ENCODE measurements at regions not wholly inside any gene's neighbourhood (a gene's known extent, or its start where the extent isn't known, plus 50 kb on each side); places are given as distances from the start of the nearest gene placed in this dataset.

GRCh38 chr7:69482676-69483075 is 115.6 kb upstream of the AUTS2 start:
- Histone ChIP-seq H3K4me2 (ENCODE audit: low read length, poor library complexity, severe bottlenecking) (no peak overlapping the region), H3K9me3 (ENCODE audit: control insufficient read depth, low read length) (no peaks in the 10 kb centered on the region), H2BK15ac (ENCODE audit: low read depth, poor library complexity, severe bottlenecking) (no peak overlapping the region), H3K27me3 (ENCODE audit: control insufficient read depth in 1 of 2, insufficient read depth in 1 of 2, low read length in 2 of 2) (peaks cover 0 to 2% of the 10 kb centered on the region in 2 experiments), H3K79me1 (replicated peaks; ENCODE audit: low read length, poor library complexity, severe bottlenecking) (no peaks in the 10 kb centered on the region), H2AFZ (ENCODE audit: low read depth, low read length) (no peak overlapping the region), H2BK12ac (ENCODE audit: low read length in 2 of 2) (no peak overlapping the region), H2BK5ac (ENCODE audit: low read depth, low read length, poor library complexity, severe bottlenecking) (no peak overlapping the region), H3K27ac (ENCODE audit: low read length, poor library complexity, severe bottlenecking) (no peak overlapping the region), H3K23ac (ENCODE audit: low read length in 2 of 2) (no peak overlapping the region), H4K8ac (ENCODE audit: low read length) (no peak overlapping the region), H3K4me1 (ENCODE audit: control insufficient read depth, insufficient read depth, low read depth, low read length) (no peaks in the 10 kb centered on the region), H2AK5ac (ENCODE audit: low read length, severe bottlenecking) (no peak overlapping the region), H3K14ac (ENCODE audit: low read length in 2 of 2) (no peak overlapping the region), H3K4me3 (ENCODE audit: insufficient read depth in 1 of 2, low read depth in 1 of 2, low read length in 2 of 2) (no peak overlapping the region), H3K9ac (ENCODE audit: low read length) (no peak overlapping the region), H2BK120ac (ENCODE audit: low read depth, low read length) (no peak overlapping the region), H3K4ac (ENCODE audit: low read depth in 1 of 2, low read length in 2 of 2) (no peak overlapping the region), H3K36me3 (ENCODE audit: control insufficient read depth in 1 of 2, insufficient read depth in 2 of 2, low read depth in 1 of 2, low read length in 2 of 2) (no peaks in the 10 kb centered on the region), H4K91ac (ENCODE audit: low read length) (no peak overlapping the region), H3K18ac (ENCODE audit: low read depth in 1 of 2, low read length in 2 of 2) (no peak overlapping the region)
- 92% methylated on average over 18 of the region's 18 CpGs for WGBS
- DNase-seq, result no peak

- Histone ChIP-seq H3K14ac (ENCODE audit: low read length in 2 of 2) (no peak overlapping the region), H3K4me2 (ENCODE audit: low read length, poor library complexity, severe bottlenecking) (no peak overlapping the region), H4K91ac (ENCODE audit: low read length) (no peak overlapping the region), H4K8ac (ENCODE audit: low read length) (no peak overlapping the region), H2BK5ac (ENCODE audit: low read depth, low read length, poor library complexity, severe bottlenecking) (no peak overlapping the region), H3K36me3 (ENCODE audit: control insufficient read depth in 1 of 2, insufficient read depth in 2 of 2, low read depth in 1 of 2, low read length in 2 of 2) (no peaks in the 10 kb centered on the region), H3K18ac (ENCODE audit: low read depth in 1 of 2, low read length in 2 of 2) (no peak overlapping the region), H3K4me1 (ENCODE audit: control insufficient read depth, insufficient read depth, low read depth, low read length) (no peaks in the 10 kb centered on the region), H2AFZ (ENCODE audit: low read depth, low read length) (no peak overlapping the region), H3K27me3 (ENCODE audit: control insufficient read depth in 1 of 2, insufficient read depth in 1 of 2, low read length in 2 of 2) (no peaks in the 10 kb centered on the region), H3K79me1 (replicated peaks; ENCODE audit: low read length, poor library complexity, severe bottlenecking) (no peaks in the 10 kb centered on the region), H3K4ac (ENCODE audit: low read depth in 1 of 2, low read length in 2 of 2) (no peak overlapping the region), H3K23ac (ENCODE audit: low read length in 2 of 2) (no peak overlapping the region), H2AK5ac (ENCODE audit: low read length, severe bottlenecking) (no peak overlapping the region), H2BK12ac (ENCODE audit: low read length in 2 of 2) (no peak overlapping the region), H3K4me3 (ENCODE audit: insufficient read depth in 1 of 2, low read depth in 1 of 2, low read length in 2 of 2) (no peak overlapping the region), H3K9ac (ENCODE audit: low read length) (no peak overlapping the region), H2BK120ac (ENCODE audit: low read depth, low read length) (no peak overlapping the region), H3K27ac (ENCODE audit: low read length, poor library complexity, severe bottlenecking) (no peak overlapping the region), H2BK15ac (ENCODE audit: low read depth, poor library complexity, severe bottlenecking) (no peak overlapping the region), H3K9me3 (ENCODE audit: control insufficient read depth, low read length) (no peaks in the 10 kb centered on the region)
- DNase-seq, result no peak
- WGBS, result no CpG with 5 or more reads among the region's 3 CpGs
Measured at GRCh38 chr7:69489533-69489932, 108.7 kb upstream of the AUTS2 start.

- Histone ChIP-seq H3K9me3 (ENCODE audit: control insufficient read depth, low read length) (peaks cover 5% of the 10 kb centered on the region), H3K4me1 (ENCODE audit: control insufficient read depth, insufficient read depth, low read depth, low read length) (peaks cover 2% of the 10 kb centered on the region), H3K4me3 (ENCODE audit: insufficient read depth in 1 of 2, low read depth in 1 of 2, low read length in 2 of 2) (no peak overlapping the region), H2BK5ac (ENCODE audit: low read depth, low read length, poor library complexity, severe bottlenecking) (no peak overlapping the region), H3K27ac (ENCODE audit: low read length, poor library complexity, severe bottlenecking) (no peak overlapping the region), H3K14ac (ENCODE audit: low read length in 2 of 2) (no peak overlapping the region), H4K91ac (ENCODE audit: low read length) (no peak overlapping the region), H2BK120ac (ENCODE audit: low read depth, low read length) (no peak overlapping the region), H2BK12ac (ENCODE audit: low read length in 2 of 2) (no peak overlapping the region), H4K8ac (ENCODE audit: low read length) (no peak overlapping the region), H3K18ac (ENCODE audit: low read depth in 1 of 2, low read length in 2 of 2) (no peak overlapping the region), H3K36me3 (ENCODE audit: control insufficient read depth in 1 of 2, insufficient read depth in 2 of 2, low read depth in 1 of 2, low read length in 2 of 2) (no peaks in the 10 kb centered on the region), H3K4ac (ENCODE audit: low read depth in 1 of 2, low read length in 2 of 2) (no peak overlapping the region), H3K9ac (ENCODE audit: low read length) (no peak overlapping the region), H2BK15ac (ENCODE audit: low read depth, poor library complexity, severe bottlenecking) (no peak overlapping the region), H3K23ac (ENCODE audit: low read length in 2 of 2) (no peak overlapping the region), H2AFZ (ENCODE audit: low read depth, low read length) (no peak overlapping the region), H3K79me1 (replicated peaks; ENCODE audit: low read length, poor library complexity, severe bottlenecking) (no peaks in the 10 kb centered on the region), H3K4me2 (ENCODE audit: low read length, poor library complexity, severe bottlenecking) (no peak overlapping the region), H3K27me3 (ENCODE audit: control insufficient read depth in 1 of 2, insufficient read depth in 1 of 2, low read length in 2 of 2) (peaks cover 5 to 24% of the 10 kb centered on the region in 2 experiments), H2AK5ac (ENCODE audit: low read length, severe bottlenecking) (no peak overlapping the region)
- no peak for DNase-seq
- 79% methylated on average over 3 of the region's 3 CpGs for WGBS
Measured at GRCh38 chr7:69498671-69499070, 99.6 kb upstream of the AUTS2 start.

GRCh38 chr7:69502358-69502757 is 95.9 kb upstream of the AUTS2 start:
- H3K18ac ChIP-seq (ENCODE audit: low read depth in 1 of 2, low read length in 2 of 2), result no peak overlapping the region
- peaks cover 8 to 24% of the 10 kb centered on the region in 2 experiments for H3K27me3 ChIP-seq (ENCODE audit: control insufficient read depth in 1 of 2, insufficient read depth in 1 of 2, low read length in 2 of 2)
- no peak overlapping the region for H3K4me2 ChIP-seq (ENCODE audit: low read length, poor library complexity, severe bottlenecking)
- H4K8ac ChIP-seq (ENCODE audit: low read length), result no peak overlapping the region
- no peak overlapping the region for H4K91ac ChIP-seq (ENCODE audit: low read length)
- no peak overlapping the region for H3K4me3 ChIP-seq (ENCODE audit: insufficient read depth in 1 of 2, low read depth in 1 of 2, low read length in 2 of 2)
- no peaks in the 10 kb centered on the region for H3K79me1 ChIP-seq (replicated peaks; ENCODE audit: low read length, poor library complexity, severe bottlenecking)
- H3K14ac ChIP-seq (ENCODE audit: low read length in 2 of 2), result no peak overlapping the region
- peaks cover 2% of the 10 kb centered on the region for H3K4me1 ChIP-seq (ENCODE audit: control insufficient read depth, insufficient read depth, low read depth, low read length)
- H3K23ac ChIP-seq (ENCODE audit: low read length in 2 of 2), result no peak overlapping the region
- no peak overlapping the region for H2BK5ac ChIP-seq (ENCODE audit: low read depth, low read length, poor library complexity, severe bottlenecking)
- no peak overlapping the region for H2BK12ac ChIP-seq (ENCODE audit: low read length in 2 of 2)
- H3K4ac ChIP-seq (ENCODE audit: low read depth in 1 of 2, low read length in 2 of 2), result no peak overlapping the region
- peaks cover 5% of the 10 kb centered on the region for H3K9me3 ChIP-seq (ENCODE audit: control insufficient read depth, low read length)
- no peak overlapping the region for H2AFZ ChIP-seq (ENCODE audit: low read depth, low read length)
- H2AK5ac ChIP-seq (ENCODE audit: low read length, severe bottlenecking), result no peak overlapping the region
- no peak for DNase-seq
- no peak overlapping the region for H2BK120ac ChIP-seq (ENCODE audit: low read depth, low read length)
- H3K27ac ChIP-seq (ENCODE audit: low read length, poor library complexity, severe bottlenecking), result no peak overlapping the region
- H3K9ac ChIP-seq (ENCODE audit: low read length), result no peak overlapping the region
- WGBS, result 47% methylated on average over 3 of the region's 3 CpGs
- H3K36me3 ChIP-seq (ENCODE audit: control insufficient read depth in 1 of 2, insufficient read depth in 2 of 2, low read depth in 1 of 2, low read length in 2 of 2), result no peaks in the 10 kb centered on the region
- H2BK15ac ChIP-seq (ENCODE audit: low read depth, poor library complexity, severe bottlenecking), result no peak overlapping the region
